Endothelial cell (in vitro differentiated cells): ENCODE measurements at regions not wholly inside any gene's neighbourhood (a gene's known extent, or its start where the extent isn't known, plus 50 kb on each side); places are given as distances from the start of the nearest gene placed in this dataset.
A peak's percentile ranks its signal among the peaks of the same experiment; 100 is the strongest.
"Not testable (repeated sequence)": the region's sequence is repeated elsewhere in the genome, so short reads cannot be mapped to it uniquely, and the experiment has no call there.

Source experiments
- DNase-seq: peaks from one replicate; pipeline ENCODE4 v3.0.0; 2021; ENCODE audit warnings: low spot score
- H3K27ac Mint-ChIP-seq: one replicate; pipeline ENCODE4 v1.8.0; 2021; ENCODE audit warnings: mixed read lengths, inconsistent platforms; ENCODE audit not compliant: unreplicated experiment
- H3K27me3 Mint-ChIP-seq: one replicate; pipeline ENCODE4 v1.8.0; 2021; ENCODE audit warnings: mild to moderate bottlenecking, moderate library complexity, mixed read lengths, inconsistent platforms; ENCODE audit not compliant: unreplicated experiment
- H3K36me3 Mint-ChIP-seq: one replicate; pipeline ENCODE4 v1.8.0; 2021; ENCODE audit warnings: mild to moderate bottlenecking, low read depth, mixed read lengths, inconsistent platforms; ENCODE audit not compliant: unreplicated experiment
- H3K4me1 Mint-ChIP-seq: one replicate; pipeline ENCODE4 v1.8.0; 2021; ENCODE audit warnings: mild to moderate bottlenecking, mixed read lengths, inconsistent platforms; ENCODE audit not compliant: unreplicated experiment
- H3K4me3 Mint-ChIP-seq: one replicate; pipeline ENCODE4 v1.8.0; 2021; ENCODE audit warnings: mild to moderate bottlenecking, mixed read lengths, inconsistent platforms; ENCODE audit not compliant: unreplicated experiment
- H3K9me3 Mint-ChIP-seq: one replicate; pipeline ENCODE4 v1.8.0; 2021; ENCODE audit warnings: mixed read lengths, inconsistent platforms; ENCODE audit not compliant: unreplicated experiment
- CTCF ChIP-seq: fragments of 200-600 bp; sonication (generic); IDR thresholded peaks from one replicate; pipeline ENCODE4 v1.5.0; 2021; ENCODE audit warnings: antibody characterized with exemption; ENCODE audit not compliant: unreplicated experiment

DNA sequence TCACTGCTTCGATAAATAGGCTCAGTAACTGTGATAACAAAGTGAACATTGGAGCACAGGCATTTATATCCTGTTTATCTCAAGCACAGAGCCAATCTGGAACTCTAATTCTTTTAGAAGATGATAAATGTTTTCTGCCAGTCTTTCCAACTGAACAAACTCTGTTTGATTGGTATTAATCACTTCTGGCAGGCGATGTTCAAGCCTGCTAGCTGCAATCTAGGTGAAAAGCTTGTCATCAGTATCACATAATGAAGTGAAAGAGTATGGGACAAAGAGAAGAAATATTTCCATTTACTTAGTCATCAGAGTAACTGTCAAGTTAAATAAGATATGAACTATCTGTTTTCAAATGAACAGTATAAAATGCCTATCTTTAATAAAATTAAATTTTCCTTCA, 577.3 kb downstream of the VGLL3 start:
- Mint-ChIP-seq H3K27me3 (no peaks in the 10 kb centered on the region), H3K4me3 (no peak overlapping the region), H3K27ac (no peak overlapping the region), H3K4me1 (no peaks in the 10 kb centered on the region), H3K9me3 (no peaks in the 10 kb centered on the region), H3K36me3 (no peaks in the 10 kb centered on the region)
- DNase-seq = no peak
- TF ChIP-seq CTCF = no peak

DNA sequence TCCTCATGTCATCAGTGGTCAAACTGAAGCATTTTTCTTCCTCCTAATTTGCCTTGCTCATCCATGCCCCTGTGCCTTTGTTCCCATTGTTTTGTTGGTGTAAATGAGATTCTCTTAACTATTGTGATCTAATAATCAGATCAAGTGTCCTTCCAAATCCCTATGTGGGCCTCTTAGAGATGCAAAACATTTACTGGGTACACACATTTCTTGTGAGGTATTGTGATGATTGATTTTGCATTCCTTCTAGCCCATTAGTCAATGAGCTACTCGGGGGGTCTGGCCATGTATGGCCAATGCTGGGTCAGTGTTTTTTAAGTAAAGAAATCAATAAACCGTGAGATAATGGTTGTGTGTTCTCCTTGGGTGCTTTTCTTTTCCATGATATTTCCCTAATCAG, 580.4 kb downstream of the VGLL3 start:
- DNase-seq = no peak
- Mint-ChIP-seq H3K9me3 (no peaks in the 10 kb centered on the region), H3K27me3 (no peaks in the 10 kb centered on the region), H3K36me3 (no peaks in the 10 kb centered on the region), H3K27ac (no peak overlapping the region), H3K4me1 (no peaks in the 10 kb centered on the region), H3K4me3 (no peak overlapping the region)
- TF ChIP-seq CTCF = no peak

DNA sequence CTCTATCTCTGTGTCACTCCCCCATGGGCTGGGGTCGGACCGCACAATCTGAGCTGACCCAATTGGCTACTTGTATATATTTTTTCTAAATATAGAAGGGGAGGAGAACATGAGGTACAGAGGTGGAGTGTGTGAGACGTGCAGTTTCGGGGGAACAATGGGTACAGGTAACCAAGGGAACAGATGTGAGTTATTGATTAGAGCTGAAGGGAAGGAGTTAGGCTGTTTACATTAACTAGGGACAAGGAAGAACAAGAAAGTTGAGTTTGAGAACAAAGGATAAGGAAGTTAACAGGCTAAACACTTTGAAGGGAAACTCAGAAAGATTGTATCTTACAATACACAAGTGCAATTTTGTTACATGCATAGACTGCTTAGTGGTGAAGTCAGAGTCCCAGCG, 601.2 kb downstream of the VGLL3 start:
- Mint-ChIP-seq H3K4me1 (peaks cover 21% of the 10 kb centered on the region), H3K27ac (peak overlapping the region; percentile 95)
- not testable (repeated sequence) for H3K27me3 Mint-ChIP-seq, H3K36me3 Mint-ChIP-seq, H3K9me3 Mint-ChIP-seq, H3K4me3 Mint-ChIP-seq
- peak; percentile 10 for DNase-seq

DNA sequence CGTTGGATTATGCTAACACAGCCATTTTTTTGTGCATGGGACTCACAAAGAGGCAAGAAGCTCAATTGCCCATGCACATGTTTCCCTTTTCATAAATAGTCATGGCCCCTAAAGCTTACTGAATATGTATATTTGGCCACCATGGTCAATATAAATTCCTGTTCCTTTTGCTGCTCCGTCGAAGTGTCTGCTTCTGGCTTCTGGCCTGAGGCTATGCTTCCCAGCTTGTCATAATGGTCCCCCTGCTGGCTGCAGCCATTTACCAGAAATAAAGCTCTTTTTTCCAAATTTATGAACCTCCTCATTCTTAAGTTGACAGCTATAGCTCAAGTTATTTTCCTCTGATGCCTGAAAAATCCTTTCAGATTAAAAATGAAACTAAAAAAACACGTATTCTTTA, 602.1 kb downstream of the VGLL3 start:
- Mint-ChIP-seq H3K27me3 (peaks cover 2% of the 10 kb centered on the region), H3K4me1 (peaks cover 21% of the 10 kb centered on the region), H3K27ac (peak overlapping the region; percentile 4), H3K36me3 (peaks cover 7% of the 10 kb centered on the region), H3K9me3 (no peaks in the 10 kb centered on the region), H3K4me3 (no peak overlapping the region)
- TF ChIP-seq CTCF = no peak
- no peak for DNase-seq

DNA sequence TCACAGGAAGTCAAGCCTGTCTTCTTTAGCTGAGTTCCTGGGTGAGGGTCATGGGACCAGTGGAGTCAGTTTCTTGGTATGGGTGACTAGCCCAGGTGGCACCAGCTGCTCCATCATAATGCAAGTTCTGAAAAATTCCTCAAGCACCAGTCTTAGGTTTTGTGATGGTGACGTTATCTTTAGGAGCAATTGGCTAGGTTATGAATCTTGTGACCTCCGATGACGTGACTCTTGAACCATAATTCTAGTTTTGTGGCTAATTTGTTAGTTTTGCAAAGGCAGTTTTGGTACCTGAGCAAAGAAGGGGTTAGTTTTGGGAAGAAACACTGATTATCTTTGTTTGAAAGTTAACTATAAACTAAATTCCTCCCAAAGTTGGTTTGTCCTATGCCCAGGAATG, 608.4 kb downstream of the VGLL3 start:
- peaks cover 1% of the 10 kb centered on the region for H3K4me1 Mint-ChIP-seq
- no peaks in the 10 kb centered on the region for H3K9me3 Mint-ChIP-seq
- TF ChIP-seq CTCF = no peak
- H3K36me3 Mint-ChIP-seq = peaks cover 1% of the 10 kb centered on the region
- no peak overlapping the region for H3K27ac Mint-ChIP-seq
- H3K27me3 Mint-ChIP-seq = no peaks in the 10 kb centered on the region
- DNase-seq = no peak
- no peak overlapping the region for H3K4me3 Mint-ChIP-seq

GRCh38 chr3:86381247-86381646, 609.7 kb downstream of the VGLL3 start:
- Mint-ChIP-seq H3K9me3 (no peaks in the 10 kb centered on the region), H3K4me1 (no peaks in the 10 kb centered on the region), H3K27me3 (no peaks in the 10 kb centered on the region), H3K36me3 (no peaks in the 10 kb centered on the region), H3K27ac (no peak overlapping the region), H3K4me3 (no peak overlapping the region)
- DNase-seq = no peak
- no peak for TF ChIP-seq CTCF
